Glomerular visceral epithelial cell (primary cell): ENCODE measurements at regions not wholly inside any gene's neighbourhood (a gene's known extent, or its start where the extent isn't known, plus 50 kb on each side); places are given as distances from the start of the nearest gene placed in this dataset.
"Not testable (repeated sequence)": the region's sequence is repeated elsewhere in the genome, so short reads cannot be mapped to it uniquely, and the experiment has no call there.

Experiments
- DNase-seq: peaks from one replicate; pipeline ENCODE4 v3.0.0-alpha.2; 2016; ENCODE audit errors: extremely low spot score

DNA sequence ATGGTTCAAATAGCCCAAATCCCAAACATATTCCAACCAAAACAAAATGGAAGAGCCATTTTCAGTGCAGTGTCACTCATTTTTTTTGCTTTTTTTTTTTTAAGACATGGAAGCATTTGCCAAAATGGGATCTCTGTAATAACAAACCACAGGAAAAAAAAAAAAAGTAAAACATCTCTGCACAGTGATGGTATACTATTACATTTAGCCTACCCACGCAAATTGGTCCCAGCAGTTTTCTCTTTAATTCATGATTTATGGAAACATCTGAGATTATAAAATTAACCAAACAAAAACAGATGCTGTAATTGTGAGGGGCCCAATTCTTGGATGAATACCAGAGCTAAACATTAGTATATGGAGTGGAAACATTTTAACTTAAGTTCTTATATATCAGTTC lies 566.6 kb downstream of the ZNF608 start:
- no peak for DNase-seq

DNA sequence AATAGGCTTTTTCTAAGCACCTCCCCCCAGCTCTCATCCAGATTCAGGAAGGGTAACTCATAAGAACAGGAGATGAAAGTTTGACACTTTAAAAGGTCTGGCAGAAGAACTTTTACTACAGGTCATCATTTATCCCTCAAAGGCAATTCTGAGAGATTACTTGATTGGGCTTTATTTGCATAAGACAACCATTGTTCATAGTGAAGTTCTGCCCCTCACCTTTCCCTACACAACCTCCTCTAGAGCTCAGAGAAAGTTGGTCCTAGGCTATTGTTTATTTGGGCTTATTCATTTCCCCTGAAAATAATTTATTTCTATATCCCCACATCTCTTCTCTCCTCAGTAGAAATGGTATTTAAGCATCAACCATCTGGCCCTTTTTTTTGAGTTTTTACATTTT lies 568.4 kb downstream of the ZNF608 start:
- no peak for DNase-seq

GRCh38 chr5:124176692-124177091 lies 569.7 kb downstream of the ZNF608 start:
- no peak for DNase-seq

- no peak for DNase-seq
Measured at GRCh38 chr5:124173386-124173785, 573.1 kb downstream of the ZNF608 start.

DNA sequence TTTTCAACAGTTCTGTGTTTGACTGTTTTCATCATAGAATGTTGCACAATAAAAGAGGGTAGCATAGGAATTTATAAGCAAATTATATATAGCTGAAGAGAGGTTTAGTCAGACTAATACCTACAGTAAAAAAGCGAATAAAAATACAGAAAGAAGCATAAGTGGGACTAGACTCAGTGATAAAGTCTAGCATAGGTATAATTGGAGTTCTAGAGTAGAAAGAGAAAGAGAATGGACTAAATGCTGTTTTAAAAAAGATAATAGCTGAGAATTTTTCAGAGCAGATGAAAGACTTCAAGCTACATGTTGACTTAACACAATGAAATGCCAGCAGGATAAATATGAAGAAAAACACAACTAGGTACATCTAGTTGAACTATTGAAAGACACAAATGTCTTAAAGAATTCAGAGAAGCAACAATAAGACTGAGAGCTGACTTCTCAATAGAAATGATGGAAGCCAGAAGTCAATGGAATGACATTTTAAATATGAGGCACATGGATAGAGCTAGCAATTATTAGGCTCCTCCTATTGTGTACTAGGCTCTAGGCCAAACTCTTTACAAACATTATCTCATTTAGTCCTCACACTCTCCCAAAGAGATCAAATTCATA lies 573.9 kb downstream of the ZNF608 start:
- DNase-seq, result no peak

GRCh38 chr5:124168093-124168492 lies 578.3 kb downstream of the ZNF608 start:
- DNase-seq, result not testable (repeated sequence)

GRCh38 chr5:124162767-124163532 lies 583.5 kb downstream of the ZNF608 start:
- DNase-seq, result peak; percentile 17

DNA sequence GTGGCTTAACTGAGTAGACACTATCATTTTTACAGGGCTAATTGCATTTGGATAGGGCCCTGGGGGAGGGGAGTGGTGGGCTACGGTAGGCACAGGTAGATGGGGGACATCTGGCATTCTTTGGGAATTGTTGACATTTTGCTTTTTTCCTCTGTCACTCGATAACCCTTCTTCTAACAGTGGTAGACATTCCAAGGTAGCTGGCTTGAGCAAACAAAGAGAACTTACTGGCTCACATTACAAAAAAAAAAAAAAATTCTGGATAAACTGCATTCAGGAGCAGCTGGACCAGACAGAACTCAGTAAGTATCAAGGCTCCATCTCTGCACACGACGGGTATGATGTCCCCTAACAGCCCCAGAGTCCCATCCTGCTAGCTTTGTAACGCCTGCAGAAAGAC lies 585.2 kb downstream of the ZNF608 start:
- DNase-seq, result no peak

DNA sequence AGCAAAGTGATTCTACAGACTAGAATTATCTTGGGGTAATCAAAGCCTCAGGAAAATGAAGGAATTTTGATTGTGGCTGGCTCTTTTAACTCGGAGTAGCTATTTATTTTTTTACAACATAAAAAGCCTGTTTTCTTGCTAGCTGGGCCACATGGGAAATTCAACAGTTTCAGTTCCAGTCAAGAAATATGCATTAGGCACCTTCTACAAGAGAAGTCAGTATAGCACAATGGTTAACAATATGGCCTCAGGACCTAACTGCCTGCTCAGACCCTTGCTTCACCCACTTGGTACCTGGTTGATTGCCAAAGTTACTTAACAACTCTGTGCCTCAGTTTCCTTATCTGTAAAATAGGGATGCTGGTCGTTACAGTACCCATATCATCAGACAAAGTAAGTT lies 586.2 kb downstream of the ZNF608 start:
- no peak for DNase-seq

DNA sequence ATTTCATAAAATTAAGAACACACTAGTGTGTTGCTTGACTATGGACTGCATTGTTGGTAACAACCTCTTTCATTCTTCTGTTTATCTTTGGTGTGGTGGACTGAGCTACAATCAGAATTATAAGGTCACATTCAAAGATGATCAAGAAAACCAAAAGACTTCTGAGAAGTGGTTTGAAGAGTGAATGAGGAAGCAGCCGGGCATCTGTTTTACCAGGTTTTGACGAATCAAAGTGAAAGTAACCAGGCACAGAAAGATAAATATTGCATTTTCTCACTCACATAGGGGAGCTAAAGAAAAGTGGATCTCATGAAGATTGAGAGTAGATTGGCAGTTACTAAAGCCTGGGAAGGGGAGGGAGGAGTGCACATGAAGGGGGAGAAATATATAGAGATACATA lies 589.1 kb downstream of the ZNF608 start:
- no peak for DNase-seq

- DNase-seq, result no peak
Measured at GRCh38 chr5:124156415-124156996, 589.9 kb downstream of the ZNF608 start.

DNA sequence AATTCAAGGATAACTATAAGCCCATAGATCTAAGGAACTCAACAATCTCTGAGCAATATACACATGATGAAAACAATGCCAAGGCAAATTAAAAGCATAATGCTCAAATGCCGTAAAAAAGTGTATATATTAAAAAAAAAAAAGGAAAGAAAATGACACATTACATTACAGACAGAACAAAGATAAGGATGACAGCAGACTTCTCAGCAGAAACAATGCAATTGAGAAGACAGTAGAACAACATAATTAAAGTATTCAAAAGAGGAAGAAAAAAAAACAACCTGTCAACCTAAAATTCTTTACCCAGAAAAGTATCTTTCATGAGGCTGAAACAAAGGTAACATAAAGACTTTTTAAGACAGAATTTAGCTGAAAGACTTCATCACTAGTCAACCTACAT lies 591.7 kb downstream of the ZNF608 start:
- DNase-seq, result no peak

- no peak for DNase-seq
Measured at GRCh38 chr5:124153588-124153987, 592.9 kb downstream of the ZNF608 start.

DNA sequence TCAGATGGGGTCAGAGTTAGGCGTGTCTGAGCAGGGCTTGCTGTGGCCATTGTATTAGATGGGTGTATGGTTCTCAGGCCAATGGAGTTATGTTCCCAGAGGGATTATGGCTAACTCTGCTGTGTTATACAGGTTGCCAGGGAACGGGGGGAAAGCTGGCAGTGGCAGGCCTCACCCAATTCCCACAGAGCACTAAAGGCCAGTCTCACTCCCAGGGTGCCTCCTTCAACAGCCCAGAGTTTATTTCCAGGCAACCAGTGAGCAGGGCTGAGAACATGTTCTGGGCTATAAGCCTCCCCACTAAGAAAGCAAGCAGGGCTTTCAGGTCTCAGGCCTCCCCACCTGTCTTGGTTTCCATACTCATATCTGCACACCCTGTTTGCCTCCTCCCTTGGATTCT lies 597.9 kb downstream of the ZNF608 start:
- no peak for DNase-seq

- no peak for DNase-seq
Measured at GRCh38 chr5:124140060-124140459, 606.4 kb downstream of the ZNF608 start.

GRCh38 chr5:124139477-124139876 lies 607.0 kb downstream of the ZNF608 start:
- no peak for DNase-seq

DNA sequence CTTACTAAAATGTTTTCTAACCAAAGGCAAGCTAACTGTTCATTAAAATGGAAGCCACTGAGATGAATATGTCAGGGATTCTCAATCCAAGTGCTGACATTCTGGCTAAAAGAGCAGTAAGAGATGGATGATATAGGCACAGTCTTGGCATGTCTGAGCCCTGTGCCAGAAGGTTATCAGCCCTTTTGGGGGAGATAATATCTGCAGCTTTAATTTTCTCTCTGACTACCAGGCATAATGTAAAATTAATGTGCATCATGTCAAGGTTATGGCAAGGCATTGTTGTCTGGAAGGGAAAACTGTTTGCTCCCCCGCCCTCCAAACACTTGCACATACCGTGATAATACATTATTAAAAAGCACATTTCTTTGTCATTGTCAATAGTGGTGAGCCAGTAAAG lies 609.8 kb downstream of the ZNF608 start:
- no peak for DNase-seq

DNA sequence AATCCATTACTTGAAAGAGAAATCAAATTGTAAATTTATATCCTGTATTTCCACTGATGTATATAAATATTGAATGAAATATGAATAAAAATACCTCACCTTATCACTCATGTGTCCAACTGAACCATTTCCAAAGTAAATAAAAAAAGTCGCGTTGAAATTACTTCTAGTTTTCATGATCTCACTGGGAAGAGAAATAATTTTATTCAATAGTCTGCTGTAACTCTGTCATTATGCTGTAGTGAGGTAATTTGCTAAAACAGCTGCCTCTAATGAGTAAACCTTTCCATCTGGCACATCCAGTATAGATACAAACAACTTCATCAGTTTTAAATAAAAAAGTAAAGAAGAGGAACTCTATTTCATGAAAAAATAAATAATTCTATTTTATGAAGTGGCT lies 611.5 kb downstream of the ZNF608 start:
- DNase-seq, result no peak

DNA sequence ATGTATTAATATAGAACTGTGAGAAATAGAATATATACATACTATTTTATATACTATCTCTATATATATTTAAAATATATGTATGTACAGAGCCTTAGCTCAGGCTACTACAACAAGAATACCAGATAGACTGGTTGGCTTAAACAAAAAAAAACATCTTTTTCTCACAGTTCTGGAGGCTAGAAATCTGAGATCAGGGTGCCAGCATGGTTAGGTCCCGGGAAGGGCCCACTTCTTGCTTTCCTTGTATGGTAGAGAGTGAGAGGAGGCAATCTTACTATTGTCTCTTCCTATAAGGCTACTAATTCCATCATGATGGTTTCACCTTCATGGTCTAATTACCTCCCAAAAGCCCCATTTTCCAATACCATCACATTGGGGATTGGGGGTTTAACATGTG lies 613.0 kb downstream of the ZNF608 start:
- DNase-seq, result no peak

DNA sequence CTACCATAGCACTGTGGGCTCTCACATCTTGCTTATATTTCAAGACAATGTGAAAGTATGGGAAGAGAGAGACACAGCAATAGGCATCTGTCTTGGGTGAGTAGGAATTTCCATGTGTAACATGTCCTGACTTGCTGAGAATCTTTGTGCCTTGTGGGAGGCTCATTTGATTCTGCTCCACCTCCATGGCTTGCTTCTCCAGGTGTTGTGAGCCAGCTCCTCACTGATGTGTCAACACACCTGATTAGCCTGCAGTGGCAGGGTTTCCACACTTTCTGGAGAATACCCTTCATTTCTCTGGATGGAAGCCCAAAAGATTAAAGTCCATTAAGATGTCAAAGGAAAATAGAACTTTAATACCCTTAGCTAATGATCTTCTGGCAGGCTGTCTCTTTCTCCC lies 613.6 kb downstream of the ZNF608 start:
- peak; percentile 5 for DNase-seq

DNA sequence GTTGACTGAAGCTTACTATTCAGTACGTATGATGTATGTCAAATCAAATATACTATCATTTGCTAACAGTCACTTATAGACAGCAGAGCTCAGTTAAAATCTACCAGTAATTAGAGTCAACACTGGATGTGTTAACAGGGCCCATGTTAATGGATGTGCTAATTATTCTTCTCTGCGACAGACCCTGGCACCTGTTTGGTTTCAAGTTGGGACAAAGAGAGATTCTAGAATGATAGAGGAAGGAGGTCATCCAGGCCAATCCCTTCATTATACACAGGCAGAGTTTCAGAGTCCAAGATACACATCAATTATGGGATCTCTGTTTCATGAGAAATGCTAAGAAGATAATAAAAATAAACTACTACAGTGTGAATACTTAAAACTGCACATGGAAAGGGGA lies 615.0 kb downstream of the ZNF608 start:
- DNase-seq, result no peak

DNA sequence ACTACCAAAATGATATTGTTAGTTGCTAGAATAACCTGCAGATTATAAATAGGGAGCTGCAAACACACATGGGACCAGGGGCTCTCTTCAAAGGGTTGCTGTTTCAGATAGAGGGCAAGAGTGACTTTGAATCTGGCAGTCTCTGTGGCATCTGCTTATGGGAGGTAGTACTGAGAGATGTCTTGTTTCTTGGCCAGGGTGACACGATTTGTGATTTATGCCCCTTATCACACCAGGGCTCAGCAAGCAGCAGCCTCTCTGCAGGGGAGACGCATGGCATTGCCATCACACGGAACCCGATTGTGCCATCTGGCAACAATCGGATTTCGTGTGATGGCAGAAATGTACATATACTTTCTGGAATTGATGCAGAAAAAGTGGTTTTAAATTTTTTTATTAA lies 615.6 kb downstream of the ZNF608 start:
- no peak for DNase-seq

GRCh38 chr5:124128867-124129266 lies 616.9 kb downstream of the CSNK1G3 start:
- no peak for DNase-seq
